Keratinocyte (primary cell): ENCODE measurements at regions not wholly inside any gene's neighbourhood (a gene's known extent, or its start where the extent isn't known, plus 50 kb on each side); places are given as distances from the start of the nearest gene placed in this dataset.

Experiments used
- DNase-seq: peaks from one replicate; pipeline ENCODE4 v3.0.0-alpha.2; 2011; ENCODE audit warnings: low read depth, missing footprints, low spot score
- FAIRE-seq: peaks from 2 replicates; lab custom pipeline; 2011; peaks lifted over from hg19 to GRCh38; lab: Jason Lieb, UNC
- H2AFZ ChIP-seq: 2 replicates; pipeline ENCODE4 v1.6.0; 2012; ENCODE audit warnings: low read length, control low read depth, inconsistent platforms; ENCODE audit not compliant: control insufficient read depth
- H3K27ac ChIP-seq: 2 replicates; pipeline ENCODE4 v1.5.1; 2011; ENCODE audit warnings: low read length; ENCODE audit not compliant: control insufficient read depth, insufficient read depth
- H3K27me3 ChIP-seq: 3 replicates; pipeline ENCODE4 v1.6.0; 2011; ENCODE audit warnings: low read length; ENCODE audit not compliant: control insufficient read depth, insufficient read depth; ENCODE audit errors: extremely low read depth
- H3K36me3 ChIP-seq, 2 experiments: 2 replicates in 1 of 2; 3 replicates in 1 of 2; pipeline ENCODE4 v1.5.1; 2011; ENCODE audit warnings: low read length in 2 of 2, mild to moderate bottlenecking in 1 of 2; ENCODE audit not compliant: control insufficient read depth in 2 of 2, insufficient read depth in 2 of 2; ENCODE audit errors: extremely low read depth in 1 of 2
- H3K4me1 ChIP-seq: 3 replicates; pipeline ENCODE4 v1.5.1; 2011; ENCODE audit warnings: low read length; ENCODE audit not compliant: control insufficient read depth, insufficient read depth; ENCODE audit errors: extremely low read depth
- H3K4me2 ChIP-seq: 3 replicates; pipeline ENCODE4 v1.6.0; 2011; ENCODE audit warnings: low read depth, low read length; ENCODE audit not compliant: control insufficient read depth, insufficient read depth; ENCODE audit errors: extremely low read depth
- H3K4me3 ChIP-seq, 3 experiments: fragments of 200-600 bp in 1 of 3; sonication (generic) in 1 of 3; 2 replicates in 2 of 3; 3 replicates in 1 of 3; pipeline ENCODE4 v1.5.1; 2011 to 2016; ENCODE audit warnings: low read length in 3 of 3, mild to moderate bottlenecking in 3 of 3, control low read depth in 2 of 3, inconsistent platforms in 1 of 3, low read depth in 1 of 3, mixed read lengths in 1 of 3, mixed run types in 1 of 3, moderate library complexity in 1 of 3; ENCODE audit not compliant: control insufficient read depth in 2 of 3, insufficient read depth in 2 of 3; ENCODE audit errors: extremely low read depth in 1 of 3
- H3K79me2 ChIP-seq: 2 replicates; pipeline ENCODE4 v1.6.0; 2012; ENCODE audit warnings: low read length; ENCODE audit not compliant: control insufficient read depth, insufficient read depth
- H3K9ac ChIP-seq: 3 replicates; pipeline ENCODE4 v1.6.0; 2011; ENCODE audit warnings: low read length; ENCODE audit not compliant: control insufficient read depth, insufficient read depth; ENCODE audit errors: extremely low read depth
- H3K9me1 ChIP-seq: 3 replicates; pipeline ENCODE4 v1.6.0; 2011; ENCODE audit warnings: low read length; ENCODE audit not compliant: control insufficient read depth, insufficient read depth; ENCODE audit errors: extremely low read depth
- H3K9me3 ChIP-seq: 2 replicates; pipeline ENCODE4 v1.5.1; 2012; ENCODE audit warnings: low read depth, low read length; ENCODE audit not compliant: control insufficient read depth
- H4K20me1 ChIP-seq: 3 replicates; pipeline ENCODE4 v1.6.0; 2011; ENCODE audit warnings: low read length; ENCODE audit not compliant: control insufficient read depth, insufficient read depth; ENCODE audit errors: extremely low read depth
- CTCF ChIP-seq, 3 experiments: IDR thresholded peaks in 1 of 3; conservative IDR thresholded peaks in 1 of 3; optimal IDR thresholded peaks in 1 of 3; 2 replicates in 2 of 3; 3 replicates in 1 of 3; pipeline versions ENCODE3 to v1.5.1; 2011; ENCODE audit warnings: low read length in 3 of 3, mild to moderate bottlenecking in 3 of 3, moderate library complexity in 2 of 3, control low read depth in 1 of 3, inconsistent platforms in 1 of 3; ENCODE audit not compliant: insufficient read depth in 2 of 3; ENCODE audit errors: extremely low read depth in 1 of 3
- EZH2 ChIP-seq: IDR thresholded peaks from one replicate; pipeline ENCODE4 v1.6.1; 2012; ENCODE audit warnings: inconsistent platforms, mild to moderate bottlenecking, low read length, moderate library complexity
- dilution Hi-C: fragments of 300-500 bp; cut with MboI; formaldehyde crosslinking; loops from one replicate; pipeline ENCODE4 v1.7.0; 2020; ENCODE audit warnings: low sequenced_read_pairs; ENCODE audit not compliant: extremely low pct_ligation_motif_present

GRCh38 chr19:28581468-28581770 lies 631.5 kb downstream of the UQCRFS1 start:
- dilution Hi-C loops: no loop called here
- no peak overlapping the region for H3K4me3 ChIP-seq
- H3K9me1 ChIP-seq: no peaks in the 10 kb centered on the region
- TF ChIP-seq CTCF (optimal IDR thresholded peaks at IDR 0.05 in 1 of 3, IDR thresholded peaks at IDR 0.05 in 1 of 3, conservative IDR thresholded peaks at IDR 0.05 in 1 of 3; ENCODE audit: extremely low read depth in 1 of 3, insufficient read depth in 2 of 3, low read length in 3 of 3): no peak
- no peak for TF ChIP-seq EZH2
- H3K9ac ChIP-seq: no peak overlapping the region
- no peak for DNase-seq
- no peaks in the 10 kb centered on the region for H3K4me1 ChIP-seq
- no peaks in the 10 kb centered on the region for H3K27me3 ChIP-seq
- H3K4me2 ChIP-seq: no peak overlapping the region
- no peaks in the 10 kb centered on the region for H4K20me1 ChIP-seq
- H3K79me2 ChIP-seq: no peaks in the 10 kb centered on the region
- H3K9me3 ChIP-seq: peaks cover 11% of the 10 kb centered on the region
- no peaks in the 10 kb centered on the region for H3K36me3 ChIP-seq
- H2AFZ ChIP-seq: no peak overlapping the region
- FAIRE-seq: no peak
- H3K27ac ChIP-seq: no peak overlapping the region

GRCh38 chr19:28578786-28579505 lies 634.0 kb downstream of the UQCRFS1 start:
- Histone ChIP-seq H3K79me2 (no peaks in the 10 kb centered on the region), H3K4me2 (no peak overlapping the region), H2AFZ (no peak overlapping the region), H3K4me1 (no peaks in the 10 kb centered on the region), H3K36me3 (no peaks in the 10 kb centered on the region), H3K9ac (no peak overlapping the region), H4K20me1 (no peaks in the 10 kb centered on the region), H3K9me3 (peaks cover 12% of the 10 kb centered on the region), H3K9me1 (no peaks in the 10 kb centered on the region), H3K27ac (no peak overlapping the region), H3K4me3 (no peak overlapping the region), H3K27me3 (no peaks in the 10 kb centered on the region)
- FAIRE-seq (no peak), DNase-seq (no peak)
- dilution Hi-C loops: no loop called here
- TF ChIP-seq EZH2: no peak
- no peak for TF ChIP-seq CTCF (optimal IDR thresholded peaks at IDR 0.05 in 1 of 3, IDR thresholded peaks at IDR 0.05 in 1 of 3, conservative IDR thresholded peaks at IDR 0.05 in 1 of 3; ENCODE audit: extremely low read depth in 1 of 3, insufficient read depth in 2 of 3, low read length in 3 of 3)
